ENCODE measurements at regions not wholly inside any gene's neighbourhood (a gene's known extent, or its start where the extent isn't known, plus 50 kb on each side); places are given as distances from the start of the nearest gene placed in this dataset.

DNA sequence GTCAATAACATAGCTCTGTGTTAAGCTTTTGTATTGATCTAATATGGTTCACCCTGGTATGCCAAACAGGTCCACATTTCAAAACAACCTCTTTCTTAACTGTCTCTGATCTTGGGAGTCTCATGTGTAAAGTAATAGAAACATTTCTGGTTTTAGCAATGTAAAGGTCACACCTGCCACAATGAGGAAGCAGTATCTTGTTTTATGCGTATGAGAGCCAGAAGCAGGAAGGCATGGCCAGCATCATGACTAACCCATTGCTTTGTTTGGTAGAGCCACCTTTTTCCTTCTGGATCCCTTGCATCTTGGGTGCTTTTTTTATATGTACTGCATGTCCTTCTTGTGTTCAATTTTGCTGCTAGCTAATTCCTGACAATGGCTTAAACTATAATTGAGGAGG lies 411.3 kb upstream of the SEMA3C start:
- no peak for TF ChIP-seq TAF1 (IDR thresholded peaks at IDR 0.05; ENCODE audit: low read depth)
- no peak for TF ChIP-seq TCF12 (IDR thresholded peaks at IDR 0.05; ENCODE audit: low read depth)
- no peak for TF ChIP-seq EP300 (IDR thresholded peaks at IDR 0.05; ENCODE audit: borderline replicate concordance)
- TF ChIP-seq YY1 (IDR thresholded peaks at IDR 0.05; ENCODE audit: low read depth): no peak
- TF ChIP-seq, protein P1, sequence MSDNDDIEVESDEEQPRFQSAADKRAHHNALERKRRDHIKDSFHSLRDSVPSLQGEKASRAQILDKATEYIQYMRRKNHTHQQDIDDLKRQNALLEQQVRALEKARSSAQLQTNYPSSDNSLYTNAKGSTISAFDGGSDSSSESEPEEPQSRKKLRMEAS (IDR thresholded peaks at IDR 0.05): no peak
- TF ChIP-seq RAD21 (IDR thresholded peaks at IDR 0.05; ENCODE audit: low read depth): no peak
- TF ChIP-seq, protein P2, sequence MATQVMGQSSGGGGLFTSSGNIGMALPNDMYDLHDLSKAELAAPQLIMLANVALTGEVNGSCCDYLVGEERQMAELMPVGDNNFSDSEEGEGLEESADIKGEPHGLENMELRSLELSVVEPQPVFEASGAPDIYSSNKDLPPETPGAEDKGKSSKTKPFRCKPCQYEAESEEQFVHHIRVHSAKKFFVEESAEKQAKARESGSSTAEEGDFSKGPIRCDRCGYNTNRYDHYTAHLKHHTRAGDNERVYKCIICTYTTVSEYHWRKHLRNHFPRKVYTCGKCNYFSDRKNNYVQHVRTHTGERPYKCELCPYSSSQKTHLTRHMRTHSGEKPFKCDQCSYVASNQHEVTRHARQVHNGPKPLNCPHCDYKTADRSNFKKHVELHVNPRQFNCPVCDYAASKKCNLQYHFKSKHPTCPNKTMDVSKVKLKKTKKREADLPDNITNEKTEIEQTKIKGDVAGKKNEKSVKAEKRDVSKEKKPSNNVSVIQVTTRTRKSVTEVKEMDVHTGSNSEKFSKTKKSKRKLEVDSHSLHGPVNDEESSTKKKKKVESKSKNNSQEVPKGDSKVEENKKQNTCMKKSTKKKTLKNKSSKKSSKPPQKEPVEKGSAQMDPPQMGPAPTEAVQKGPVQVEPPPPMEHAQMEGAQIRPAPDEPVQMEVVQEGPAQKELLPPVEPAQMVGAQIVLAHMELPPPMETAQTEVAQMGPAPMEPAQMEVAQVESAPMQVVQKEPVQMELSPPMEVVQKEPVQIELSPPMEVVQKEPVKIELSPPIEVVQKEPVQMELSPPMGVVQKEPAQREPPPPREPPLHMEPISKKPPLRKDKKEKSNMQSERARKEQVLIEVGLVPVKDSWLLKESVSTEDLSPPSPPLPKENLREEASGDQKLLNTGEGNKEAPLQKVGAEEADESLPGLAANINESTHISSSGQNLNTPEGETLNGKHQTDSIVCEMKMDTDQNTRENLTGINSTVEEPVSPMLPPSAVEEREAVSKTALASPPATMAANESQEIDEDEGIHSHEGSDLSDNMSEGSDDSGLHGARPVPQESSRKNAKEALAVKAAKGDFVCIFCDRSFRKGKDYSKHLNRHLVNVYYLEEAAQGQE (IDR thresholded peaks at IDR 0.05; ENCODE audit: low read depth): no peak
- TF ChIP-seq CEBPB (IDR thresholded peaks at IDR 0.05): no peak
- no peak for TF ChIP-seq CREB1 (IDR thresholded peaks at IDR 0.05; ENCODE audit: low read depth)
- TF ChIP-seq, protein P3, sequence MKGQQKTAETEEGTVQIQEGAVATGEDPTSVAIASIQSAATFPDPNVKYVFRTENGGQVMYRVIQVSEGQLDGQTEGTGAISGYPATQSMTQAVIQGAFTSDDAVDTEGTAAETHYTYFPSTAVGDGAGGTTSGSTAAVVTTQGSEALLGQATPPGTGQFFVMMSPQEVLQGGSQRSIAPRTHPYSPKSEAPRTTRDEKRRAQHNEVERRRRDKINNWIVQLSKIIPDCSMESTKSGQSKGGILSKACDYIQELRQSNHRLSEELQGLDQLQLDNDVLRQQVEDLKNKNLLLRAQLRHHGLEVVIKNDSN (IDR thresholded peaks at IDR 0.05): no peak
- no peak for TF ChIP-seq NFIC (IDR thresholded peaks at IDR 0.05)
- no peak for TF ChIP-seq TEAD4 (IDR thresholded peaks at IDR 0.05)

All from Ishikawa (cell line).